Activated CD8-positive, alpha-beta memory T cell treated with anti-CD3 and anti-CD28 coated beads for 24 hours (primary cell): ENCODE measurements at regions not wholly inside any gene's neighbourhood (a gene's known extent, or its start where the extent isn't known, plus 50 kb on each side); places are given as distances from the start of the nearest gene placed in this dataset.

Experiments used
- DNase-seq: peaks from one replicate; pipeline ENCODE4 v3.0.0-alpha.2; 2020

DNA sequence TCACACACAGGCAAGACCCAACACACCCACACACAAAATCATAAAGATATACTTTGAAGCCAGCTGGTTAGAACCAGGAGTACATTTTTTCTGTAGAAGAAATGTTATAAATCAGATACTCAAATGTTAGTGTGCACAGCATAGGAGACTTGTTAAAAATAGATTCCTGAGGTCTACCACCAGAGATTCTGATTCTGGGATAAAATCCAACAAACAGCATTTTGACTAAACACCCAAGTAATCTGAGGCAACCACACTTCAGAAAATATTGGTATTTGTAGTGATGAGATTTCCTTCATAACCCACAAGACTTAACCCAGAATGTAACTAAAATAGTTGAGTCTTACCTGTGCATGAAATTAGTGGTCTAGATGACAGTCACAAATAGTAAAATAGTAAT lies 301.8 kb downstream of the HNRNPD start:
- no peak for DNase-seq

- DNase-seq: no peak
These were observed 303.7 kb downstream of the HNRNPD start for GRCh38 chr4:82069883-82070638.

DNA sequence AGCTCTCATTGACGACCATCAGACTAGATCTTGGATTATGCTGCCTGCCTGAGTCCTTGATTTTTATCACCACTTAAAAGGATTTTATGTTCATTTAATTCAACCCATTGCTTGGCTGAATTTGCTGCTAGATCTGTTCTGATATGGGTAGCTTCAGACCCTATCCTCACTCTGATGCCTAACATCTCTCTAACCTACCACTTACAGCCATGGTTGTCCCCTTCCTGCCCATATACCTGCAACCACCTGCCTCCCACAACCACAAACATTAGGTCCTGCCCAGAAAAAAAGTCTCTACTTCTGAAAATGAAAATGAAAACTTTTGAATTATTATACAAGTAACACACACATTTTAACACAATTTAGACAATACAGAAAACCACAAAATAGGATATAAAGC lies 310.8 kb downstream of the HNRNPD start:
- no peak for DNase-seq

DNA sequence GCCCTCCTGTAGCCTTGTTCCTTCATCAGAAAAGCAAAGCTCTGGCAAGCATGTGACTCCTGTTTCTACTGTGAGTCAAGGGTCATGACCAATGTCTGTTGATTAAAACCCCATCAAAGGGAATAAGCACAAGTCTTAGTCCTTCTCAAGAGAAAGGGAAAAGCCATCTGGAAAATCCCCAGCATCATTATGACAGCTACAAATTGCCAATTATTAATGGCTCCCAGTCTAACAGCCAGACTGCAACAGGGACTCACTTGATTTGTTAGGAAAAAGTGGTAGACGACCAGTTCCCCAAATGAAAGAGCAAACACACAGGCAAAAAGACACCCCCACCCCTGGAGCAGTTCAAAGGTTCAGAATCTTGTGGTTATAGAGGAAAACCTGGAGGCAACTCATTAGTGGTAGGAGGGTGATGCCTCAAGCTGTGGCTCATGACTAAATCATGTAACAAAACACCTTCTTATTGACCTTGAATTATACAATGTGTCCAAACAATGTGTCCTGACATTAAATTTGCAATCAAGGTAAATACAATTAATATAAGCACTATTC lies 315.7 kb downstream of the HNRNPD start:
- no peak for DNase-seq

DNA sequence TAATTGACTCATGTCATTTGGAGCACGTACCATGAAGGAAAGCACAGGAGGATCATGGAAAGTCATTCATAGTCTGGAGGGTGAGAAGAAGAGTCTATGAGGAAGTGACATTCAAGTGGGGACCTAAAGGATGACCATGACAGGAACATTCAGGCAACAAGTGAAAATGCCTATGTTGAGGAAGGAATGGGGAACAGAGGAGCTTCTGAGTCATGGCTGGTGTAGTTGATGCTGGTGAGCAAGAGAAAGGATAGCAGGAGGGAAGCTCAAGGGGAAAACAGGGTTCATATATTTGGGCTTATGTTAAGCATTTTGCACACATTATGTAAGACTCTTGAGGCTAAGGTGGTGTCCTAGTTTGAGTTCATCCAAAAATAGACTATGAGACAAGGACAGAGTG lies 318.6 kb downstream of the HNRNPD start:
- DNase-seq: no peak

DNA sequence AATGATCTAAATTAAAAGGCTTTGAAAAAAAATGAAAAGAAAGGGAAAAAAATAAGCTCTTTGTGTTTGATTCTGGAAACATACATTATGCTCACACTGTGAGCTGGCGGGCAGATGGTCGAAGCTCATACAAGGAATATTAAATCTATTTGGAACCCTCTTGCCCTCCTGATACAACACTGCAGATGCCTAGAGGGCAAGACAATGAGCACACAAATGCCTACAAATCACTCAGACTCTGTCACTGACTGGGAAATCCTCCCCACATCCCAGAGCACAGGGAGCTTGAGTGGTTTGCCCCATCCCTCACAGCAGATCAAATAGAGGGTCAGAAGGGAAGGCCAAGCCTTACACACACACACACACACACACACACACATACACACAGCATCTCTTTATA lies 320.4 kb downstream of the HNRNPD start:
- no peak for DNase-seq

DNA sequence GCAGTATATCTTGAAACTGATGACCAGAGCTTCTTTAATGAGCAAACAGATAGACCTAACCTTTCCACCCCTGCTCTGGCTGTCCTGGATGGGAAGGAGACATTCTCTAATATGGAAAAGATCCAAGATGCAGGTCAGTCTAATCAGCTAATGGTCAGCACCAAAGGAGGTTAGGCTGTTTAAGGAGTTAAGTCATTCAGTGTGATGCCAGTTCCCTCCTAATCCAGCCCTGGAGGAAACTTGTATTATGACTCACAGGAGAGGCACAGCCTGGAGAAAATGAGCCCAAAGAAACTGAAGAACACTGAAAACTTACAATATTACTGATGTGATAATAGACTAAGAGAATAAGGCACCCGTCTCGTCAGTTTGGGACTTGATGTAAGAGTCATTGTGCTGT lies 323.0 kb downstream of the HNRNPD start:
- no peak for DNase-seq

DNA sequence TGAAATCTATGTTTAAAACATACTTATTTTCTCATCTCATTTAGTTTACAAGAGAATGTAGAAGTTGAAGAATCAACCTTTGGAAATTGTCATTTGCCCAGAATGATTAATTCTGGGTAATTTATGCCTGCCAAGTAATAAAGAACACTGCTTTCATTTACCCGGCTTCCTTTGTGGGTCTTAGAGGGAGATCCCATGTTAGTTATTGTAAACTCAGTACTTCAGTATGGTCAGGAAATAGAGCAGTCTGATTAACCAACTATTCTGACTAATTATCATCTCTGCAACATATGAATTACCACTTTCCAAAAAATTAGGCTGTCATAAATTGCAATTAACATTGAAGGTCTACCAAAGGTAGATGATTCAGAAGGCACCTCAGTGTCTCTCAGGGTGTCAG lies 324.5 kb downstream of the HNRNPD start:
- no peak for DNase-seq

DNA sequence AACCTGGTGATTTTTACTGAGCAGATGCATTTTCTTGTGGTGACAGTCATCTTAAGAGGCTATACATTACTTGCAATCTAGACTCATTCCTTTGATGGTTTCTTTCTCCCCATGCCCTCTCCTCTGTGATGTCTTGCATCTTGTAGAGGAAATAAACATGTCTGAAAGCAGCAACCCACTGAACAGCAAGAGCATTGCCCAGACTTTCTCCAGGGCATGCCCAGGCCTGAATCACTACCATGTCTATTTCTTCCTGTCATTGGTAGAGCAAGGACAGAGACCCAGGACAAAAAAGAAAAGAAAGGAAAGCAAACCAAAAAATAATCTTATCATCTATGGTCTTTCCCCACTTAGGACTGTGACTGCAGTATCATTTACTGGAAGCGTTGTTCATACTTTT lies 326.1 kb downstream of the HNRNPD start:
- no peak for DNase-seq

GRCh38 chr4:82046796-82047195 lies 327.0 kb downstream of the HNRNPD start:
- DNase-seq: no peak

DNA sequence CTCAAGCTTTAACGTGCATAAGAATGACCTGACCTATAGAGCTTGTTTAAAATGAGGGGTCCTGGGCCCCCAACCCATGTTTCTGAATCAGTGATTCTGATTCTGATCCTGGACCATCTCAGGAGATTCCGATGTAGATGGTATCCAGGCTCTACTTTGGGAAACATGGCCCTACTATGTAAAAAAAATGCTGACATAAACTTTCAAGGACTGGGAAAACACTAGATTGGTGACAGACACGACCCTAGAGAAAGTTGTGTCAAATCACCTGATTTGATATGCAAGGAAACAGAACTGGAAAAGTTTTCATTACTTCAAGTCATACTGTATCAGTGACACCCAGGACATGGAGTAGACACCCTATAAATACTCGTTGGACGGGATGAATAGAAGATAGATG lies 328.5 kb downstream of the HNRNPD start:
- no peak for DNase-seq

DNA sequence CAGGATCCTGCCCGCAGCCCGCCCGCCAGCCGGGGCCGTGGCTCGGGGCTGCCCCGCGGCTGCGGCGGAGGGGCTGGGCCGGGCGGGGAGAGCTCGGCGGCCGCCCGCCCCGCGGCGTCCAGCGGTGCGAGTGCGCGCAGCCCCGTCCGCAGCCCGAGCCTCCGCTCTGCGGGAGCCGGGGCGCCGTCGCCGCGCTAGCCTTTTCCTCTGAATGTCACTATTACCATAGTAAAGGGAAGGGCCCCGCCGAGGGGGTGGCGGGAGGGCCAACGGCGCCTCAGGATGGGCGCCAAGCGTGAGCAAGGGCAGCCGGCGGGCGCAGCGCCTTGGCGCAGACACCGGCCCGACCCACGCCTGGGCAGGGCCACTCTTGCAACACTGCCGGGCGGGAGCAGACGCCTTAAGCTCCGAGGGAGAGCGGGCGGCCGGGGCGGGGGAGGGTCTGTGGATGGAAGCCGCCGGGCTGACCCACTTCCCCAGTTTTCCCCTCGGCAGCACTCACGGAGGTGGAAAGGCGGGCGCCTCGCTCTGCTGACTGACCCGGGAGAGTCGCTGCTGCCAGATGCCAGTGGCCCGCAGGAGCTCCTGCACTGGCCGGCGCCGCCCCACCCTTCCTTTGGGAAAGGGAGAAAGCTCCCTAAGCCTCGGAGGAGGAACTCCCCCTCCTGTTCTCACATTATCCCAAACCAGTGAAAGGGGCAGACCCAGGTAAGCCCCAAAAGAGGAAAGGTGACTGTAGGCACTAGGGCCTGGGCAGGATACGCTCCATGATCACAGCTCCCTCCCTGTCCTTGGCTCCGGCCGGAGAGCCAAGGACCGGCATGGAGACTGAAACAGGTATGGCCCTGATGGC lies 329.4 kb downstream of the HNRNPD start:
- peak; percentile 59 for DNase-seq

DNA sequence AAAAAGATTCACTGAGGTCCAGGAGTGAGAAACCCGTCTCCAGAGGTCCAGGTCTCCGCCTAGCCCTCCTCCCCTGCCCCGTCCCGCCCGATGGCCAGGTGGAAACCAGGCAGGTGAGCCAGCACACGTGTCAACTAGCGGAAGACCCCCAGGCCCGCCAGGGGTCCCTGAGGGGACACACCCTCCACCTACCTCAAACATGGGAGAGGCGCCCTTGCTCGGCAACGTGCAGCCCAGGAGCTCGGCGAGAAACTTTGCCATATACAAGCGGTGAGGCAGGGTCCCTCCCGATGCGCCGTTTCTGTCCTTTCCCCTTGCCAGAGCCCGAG lies 330.0 kb downstream of the HNRNPD start:
- no peak for DNase-seq

- no peak for DNase-seq
These were observed 330.5 kb downstream of the HNRNPD start for GRCh38 chr4:82043081-82043808.

GRCh38 chr4:82042042-82042441 lies 331.7 kb downstream of the HNRNPD start:
- no peak for DNase-seq

DNA sequence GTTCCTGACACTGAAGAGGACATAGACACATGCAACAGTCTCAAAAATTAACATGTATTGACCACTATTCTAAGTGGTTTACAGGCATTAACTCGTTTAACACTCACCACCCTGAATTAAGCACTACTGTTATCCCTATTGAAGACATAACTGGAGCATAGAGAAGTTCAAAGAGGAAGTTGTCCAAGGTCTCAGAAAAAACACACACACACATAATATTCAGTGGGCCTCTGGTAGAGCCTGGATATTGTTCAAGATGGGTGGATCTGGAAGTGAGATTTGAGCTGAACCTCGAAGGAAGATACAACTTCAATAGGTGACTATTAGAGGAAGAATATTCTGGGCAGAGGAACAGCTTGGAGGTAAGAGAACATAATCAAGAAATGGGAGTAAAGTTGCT lies 334.9 kb downstream of the HNRNPD start:
- no peak for DNase-seq

DNA sequence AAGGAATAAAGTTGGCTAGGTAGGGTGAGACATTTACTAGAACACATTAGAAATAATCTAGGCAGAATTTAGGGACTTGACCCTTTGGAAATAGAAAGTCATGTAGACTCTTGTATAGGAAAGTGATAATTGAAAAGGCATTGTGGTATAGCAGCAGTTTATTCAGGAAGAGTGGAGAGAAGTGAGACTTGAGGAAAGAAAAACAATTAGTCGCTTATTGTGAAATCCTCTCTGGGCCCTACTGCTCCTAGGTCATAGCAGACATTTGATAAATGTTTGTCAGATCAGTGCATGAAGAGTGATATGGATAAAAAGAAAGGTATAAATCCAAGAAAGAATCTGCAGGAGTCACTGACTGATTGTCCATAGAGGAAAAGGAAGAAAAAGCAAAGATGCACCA lies 337.6 kb downstream of the HNRNPD start:
- DNase-seq: no peak

- no peak for DNase-seq
These were observed 338.9 kb downstream of the HNRNPD start for GRCh38 chr4:82034878-82035277.

- no peak for DNase-seq
These were observed 339.9 kb downstream of the HNRNPD start for GRCh38 chr4:82033862-82034261.

- no peak for DNase-seq
These were observed 342.3 kb downstream of the HNRNPD start for GRCh38 chr4:82031376-82031927.

DNA sequence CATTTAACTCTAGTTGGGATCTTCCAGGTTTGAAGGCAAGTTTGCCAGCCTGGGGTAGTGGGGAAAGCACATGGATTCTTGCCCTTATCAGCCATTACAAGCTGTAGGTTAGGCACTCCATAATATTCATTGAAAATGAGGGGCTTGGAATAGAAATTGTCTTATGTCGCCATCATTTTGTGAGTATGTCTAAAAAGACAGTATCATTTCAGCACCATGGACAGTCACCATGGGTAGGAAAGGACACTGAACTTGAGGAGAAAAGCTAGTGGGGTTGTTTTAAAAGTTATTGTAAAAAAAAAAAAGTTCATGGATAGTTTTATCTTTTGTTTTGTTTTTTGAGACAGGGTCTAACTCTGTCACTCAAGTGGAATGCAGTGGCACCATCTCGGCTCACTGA lies 356.1 kb downstream of the HNRNPD start:
- DNase-seq: no peak

GRCh38 chr4:82005158-82005557 lies 368.6 kb downstream of the HNRNPD start:
- DNase-seq: no peak

DNA sequence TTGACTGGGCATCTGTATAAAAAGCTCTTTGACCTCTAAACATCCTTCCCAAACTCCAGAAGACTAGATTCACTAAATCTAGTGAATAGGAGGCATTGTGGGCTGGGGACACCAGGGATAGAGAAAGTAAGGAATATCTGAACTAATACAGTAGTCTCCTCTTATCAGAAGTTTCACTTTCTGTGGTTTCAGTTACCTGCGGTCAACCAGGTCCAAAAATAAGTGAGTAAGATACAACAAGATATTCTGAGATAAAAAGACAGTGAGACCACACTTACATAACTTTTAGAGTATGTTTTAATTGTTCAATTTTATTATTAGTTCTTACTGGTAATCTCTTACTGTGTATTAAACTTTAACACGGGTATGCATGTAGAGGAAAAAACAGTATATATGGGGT lies 376.5 kb downstream of the HNRNPD start:
- DNase-seq: no peak
